ENCODE measurements at regions not wholly inside any gene's neighbourhood (a gene's known extent, or its start where the extent isn't known, plus 50 kb on each side); places are given as distances from the start of the nearest gene placed in this dataset.

DNA sequence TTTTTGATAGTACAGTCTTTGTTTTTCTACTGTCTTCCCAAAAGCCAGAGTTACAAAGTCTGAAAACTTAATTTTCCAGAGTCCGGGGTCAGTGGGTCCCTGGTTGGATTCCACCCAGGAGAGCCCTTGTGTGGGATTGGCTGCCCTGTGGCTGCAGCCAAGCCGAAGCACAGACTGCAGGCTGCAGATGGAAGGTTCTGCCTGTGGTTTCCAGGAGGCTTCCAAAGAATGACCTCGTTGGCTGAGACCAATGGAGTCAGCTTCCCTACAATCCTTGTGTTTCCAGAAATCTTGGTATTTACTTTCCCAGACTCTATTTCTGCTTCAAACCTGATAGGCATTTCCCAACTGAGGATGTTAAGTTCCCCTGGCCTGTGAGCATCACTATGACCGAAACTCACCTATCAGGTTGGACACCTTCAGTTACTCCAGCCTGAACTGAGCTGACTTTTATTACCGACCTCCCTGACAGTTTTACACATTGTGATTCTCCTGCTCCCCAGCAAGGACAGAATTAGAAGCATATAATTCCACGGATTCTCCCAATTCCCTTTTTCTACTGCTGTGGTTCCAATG, 117.5 kb upstream of the CCDC68 start:
- Histone ChIP-seq H3K4me3 (ENCODE audit: low read length) (no peak overlapping the region), H3K36me3 (ENCODE audit: control insufficient read depth, insufficient read depth, low read length, severe bottlenecking) (no peaks in the 10 kb centered on the region), H3K27me3 (replicated peaks; ENCODE audit: control insufficient read depth, insufficient read depth, low read length) (peaks cover 4% of the 10 kb centered on the region), H3K9me3 (ENCODE audit: control insufficient read depth, low read length) (no peaks in the 10 kb centered on the region), H3K4me1 (ENCODE audit: control insufficient read depth, insufficient read depth, low read length) (no peaks in the 10 kb centered on the region), H3K9ac (ENCODE audit: low read length) (no peak overlapping the region)
- DNase-seq (ENCODE audit: low read depth) = no peak

DNA sequence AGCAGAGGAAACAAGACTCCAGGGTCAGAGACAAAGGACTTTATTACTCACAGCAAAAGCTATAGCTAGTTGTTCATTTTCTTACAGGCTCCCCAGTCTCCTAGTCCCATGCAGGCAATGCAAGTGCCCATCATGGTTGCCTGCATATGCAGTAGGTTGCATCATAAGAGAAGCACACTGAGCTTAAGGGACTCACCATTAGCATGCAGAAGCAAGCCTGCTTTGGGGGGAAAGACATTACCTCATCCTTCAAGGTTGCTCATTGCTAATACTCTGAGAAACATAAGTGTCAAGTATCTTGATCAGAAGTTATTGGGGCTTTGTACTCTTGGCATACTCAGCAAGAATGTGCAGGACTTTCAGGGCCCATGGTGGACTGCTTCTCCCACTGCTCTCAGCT, 114.6 kb upstream of the CCDC68 start:
- H3K9ac ChIP-seq (ENCODE audit: low read length) = no peak overlapping the region
- H3K27me3 ChIP-seq (replicated peaks; ENCODE audit: control insufficient read depth, insufficient read depth, low read length) = peaks cover 4% of the 10 kb centered on the region
- no peak overlapping the region for H3K4me3 ChIP-seq (ENCODE audit: low read length)
- H3K36me3 ChIP-seq (ENCODE audit: control insufficient read depth, insufficient read depth, low read length, severe bottlenecking) = no peaks in the 10 kb centered on the region
- DNase-seq (ENCODE audit: low read depth) = no peak
- H3K4me1 ChIP-seq (ENCODE audit: control insufficient read depth, insufficient read depth, low read length) = no peaks in the 10 kb centered on the region
- no peaks in the 10 kb centered on the region for H3K9me3 ChIP-seq (ENCODE audit: control insufficient read depth, low read length)

DNA sequence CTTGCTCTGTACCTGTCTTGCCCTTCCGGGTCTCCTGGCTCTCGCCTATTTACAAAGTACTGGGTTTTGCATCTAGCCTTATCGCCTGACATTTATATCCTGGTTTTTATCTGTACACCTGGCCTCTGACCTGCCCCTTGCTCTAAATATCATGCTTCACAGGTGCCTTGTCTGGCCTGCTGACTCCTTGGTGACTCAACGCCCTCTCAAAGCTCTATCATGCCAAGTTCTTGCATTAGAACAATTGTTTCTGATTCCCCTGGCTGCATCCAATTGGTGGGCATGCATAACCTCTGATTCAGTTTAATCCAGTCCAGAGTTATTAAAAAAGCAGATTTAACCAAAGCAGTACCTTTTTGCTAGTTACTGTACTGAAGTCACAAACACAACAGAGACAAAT, 113.9 kb upstream of the CCDC68 start:
- no peaks in the 10 kb centered on the region for H3K4me1 ChIP-seq (ENCODE audit: control insufficient read depth, insufficient read depth, low read length)
- no peaks in the 10 kb centered on the region for H3K9me3 ChIP-seq (ENCODE audit: control insufficient read depth, low read length)
- peaks cover 4% of the 10 kb centered on the region for H3K27me3 ChIP-seq (replicated peaks; ENCODE audit: control insufficient read depth, insufficient read depth, low read length)
- no peak overlapping the region for H3K9ac ChIP-seq (ENCODE audit: low read length)
- H3K4me3 ChIP-seq (ENCODE audit: low read length) = no peak overlapping the region
- H3K36me3 ChIP-seq (ENCODE audit: control insufficient read depth, insufficient read depth, low read length, severe bottlenecking) = no peaks in the 10 kb centered on the region
- no peak for DNase-seq (ENCODE audit: low read depth)

DNA sequence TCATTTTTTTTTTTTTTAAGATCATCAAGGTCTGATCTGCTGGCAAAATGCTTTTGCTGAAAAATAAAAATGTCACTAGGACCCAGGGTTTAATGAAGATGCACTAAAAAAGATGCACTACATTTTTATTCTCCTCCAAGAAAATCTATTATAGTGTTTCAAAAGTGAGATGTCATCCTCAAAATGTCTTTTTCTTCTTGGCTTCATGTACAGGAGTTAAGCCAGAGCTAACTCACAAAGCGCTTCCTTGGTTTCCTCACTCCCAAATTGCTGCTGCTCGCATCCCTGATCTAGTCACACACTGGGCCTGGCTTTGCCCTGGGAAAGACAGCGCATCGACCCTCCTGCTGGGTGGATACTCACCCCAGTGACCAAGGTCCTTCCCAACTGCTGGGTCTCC, 113.4 kb upstream of the CCDC68 start:
- H3K4me3 ChIP-seq (ENCODE audit: low read length) = no peak overlapping the region
- H3K9me3 ChIP-seq (ENCODE audit: control insufficient read depth, low read length) = no peaks in the 10 kb centered on the region
- no peaks in the 10 kb centered on the region for H3K4me1 ChIP-seq (ENCODE audit: control insufficient read depth, insufficient read depth, low read length)
- H3K36me3 ChIP-seq (ENCODE audit: control insufficient read depth, insufficient read depth, low read length, severe bottlenecking) = no peaks in the 10 kb centered on the region
- H3K27me3 ChIP-seq (replicated peaks; ENCODE audit: control insufficient read depth, insufficient read depth, low read length) = peaks cover 4% of the 10 kb centered on the region
- H3K9ac ChIP-seq (ENCODE audit: low read length) = no peak overlapping the region
- no peak for DNase-seq (ENCODE audit: low read depth)

DNA sequence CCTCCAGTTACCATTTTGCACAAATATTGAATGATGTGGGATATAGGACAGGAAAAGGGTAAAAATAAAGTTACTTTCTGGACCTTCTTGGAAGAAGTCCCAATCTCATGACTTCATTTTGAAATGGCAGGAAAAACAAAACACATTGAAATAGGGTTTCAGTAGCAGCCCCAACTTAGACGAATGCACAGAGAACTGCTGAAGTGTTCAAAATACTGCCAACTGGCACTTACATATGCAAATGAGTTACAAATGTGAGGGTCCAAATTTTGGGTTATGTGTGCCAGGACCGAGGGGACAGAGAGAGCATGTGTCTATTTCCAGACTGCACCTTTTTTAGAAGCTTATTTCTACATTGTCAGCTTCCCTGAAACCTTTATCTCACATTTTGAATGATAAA, 112.9 kb upstream of the CCDC68 start:
- Histone ChIP-seq H3K4me3 (ENCODE audit: low read length) (no peak overlapping the region), H3K9me3 (ENCODE audit: control insufficient read depth, low read length) (no peaks in the 10 kb centered on the region), H3K27me3 (replicated peaks; ENCODE audit: control insufficient read depth, insufficient read depth, low read length) (peaks cover 4% of the 10 kb centered on the region), H3K36me3 (ENCODE audit: control insufficient read depth, insufficient read depth, low read length, severe bottlenecking) (no peaks in the 10 kb centered on the region), H3K4me1 (ENCODE audit: control insufficient read depth, insufficient read depth, low read length) (no peaks in the 10 kb centered on the region), H3K9ac (ENCODE audit: low read length) (no peak overlapping the region)
- DNase-seq (ENCODE audit: low read depth) = no peak

DNA sequence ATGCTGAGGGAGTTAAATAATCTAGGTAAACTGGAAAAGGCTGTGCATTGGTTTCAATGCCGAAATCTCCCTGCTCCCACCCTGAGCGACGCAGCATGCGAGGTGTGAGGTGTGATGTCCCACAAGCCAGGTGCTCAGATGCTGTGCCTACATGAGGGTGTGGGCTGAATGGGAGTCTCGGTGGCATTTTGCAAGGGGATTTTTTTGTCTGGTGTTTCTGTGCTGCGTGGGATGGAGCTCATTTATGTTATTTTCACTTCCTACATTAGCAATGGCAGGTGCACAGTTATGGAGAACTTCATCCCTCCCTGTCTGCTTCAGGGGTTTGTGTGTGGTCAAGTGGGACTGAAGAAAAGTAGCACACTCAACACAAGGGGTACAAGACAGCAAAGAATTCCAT, 110.2 kb upstream of the CCDC68 start:
- no peak overlapping the region for H3K9ac ChIP-seq (ENCODE audit: low read length)
- H3K27me3 ChIP-seq (replicated peaks; ENCODE audit: control insufficient read depth, insufficient read depth, low read length) = peaks cover 4% of the 10 kb centered on the region

DNA sequence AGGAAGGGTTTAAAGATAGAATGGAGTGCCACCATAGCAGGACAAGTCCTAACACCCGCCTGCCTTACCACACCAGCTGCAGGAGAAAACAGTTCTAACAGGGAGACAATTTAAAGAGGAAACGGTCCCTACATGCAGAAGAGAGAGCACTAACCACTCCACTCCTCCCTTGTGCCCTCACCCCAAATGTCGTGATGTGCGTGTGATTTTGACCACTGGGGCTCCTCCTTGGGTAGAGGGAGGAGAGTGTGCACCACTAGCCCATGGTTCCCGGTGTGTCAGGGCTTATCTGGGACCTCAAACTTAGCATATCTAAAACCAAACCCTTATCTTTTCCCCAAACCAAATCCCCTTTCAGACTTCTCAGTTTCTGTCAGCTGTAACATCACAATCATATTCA, 105.5 kb upstream of the CCDC68 start:
- no peak overlapping the region for H3K4me3 ChIP-seq (ENCODE audit: low read length)
- no peaks in the 10 kb centered on the region for H3K36me3 ChIP-seq (ENCODE audit: control insufficient read depth, insufficient read depth, low read length, severe bottlenecking)
- H3K9ac ChIP-seq (ENCODE audit: low read length) = no peak overlapping the region
- H3K9me3 ChIP-seq (ENCODE audit: control insufficient read depth, low read length) = no peaks in the 10 kb centered on the region
- DNase-seq (ENCODE audit: low read depth) = no peak
- no peaks in the 10 kb centered on the region for H3K27me3 ChIP-seq (replicated peaks; ENCODE audit: control insufficient read depth, insufficient read depth, low read length)
- H3K4me1 ChIP-seq (ENCODE audit: control insufficient read depth, insufficient read depth, low read length) = no peaks in the 10 kb centered on the region

More for the DNA sequence above, 110.2 kb upstream of the CCDC68 start:
- DNase-seq (ENCODE audit: low read depth) = no peak
- Histone ChIP-seq H3K4me3 (ENCODE audit: low read length) (no peak overlapping the region), H3K9me3 (ENCODE audit: control insufficient read depth, low read length) (no peaks in the 10 kb centered on the region), H3K4me1 (ENCODE audit: control insufficient read depth, insufficient read depth, low read length) (no peaks in the 10 kb centered on the region), H3K36me3 (ENCODE audit: control insufficient read depth, insufficient read depth, low read length, severe bottlenecking) (no peaks in the 10 kb centered on the region)

DNA sequence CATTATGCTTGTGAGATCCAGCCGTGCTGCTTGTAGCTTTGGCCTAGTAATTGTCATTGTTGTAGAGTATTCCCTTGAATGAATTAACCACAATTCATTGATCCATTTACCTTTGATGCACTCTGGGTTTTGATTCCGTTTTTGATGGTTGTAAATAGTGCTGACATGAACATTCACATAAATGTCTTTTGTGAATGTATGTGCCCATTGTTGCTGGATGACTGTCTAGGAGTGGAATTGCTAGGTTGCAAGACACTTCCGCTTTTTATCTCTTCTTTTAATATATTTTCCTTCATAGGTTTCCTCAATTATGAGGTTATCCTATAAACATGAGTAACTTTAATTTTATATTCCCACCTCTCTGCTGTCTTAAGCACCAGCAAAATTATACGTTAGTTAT, 104.8 kb upstream of the CCDC68 start:
- Histone ChIP-seq H3K9ac (ENCODE audit: low read length) (no peak overlapping the region), H3K9me3 (ENCODE audit: control insufficient read depth, low read length) (no peaks in the 10 kb centered on the region), H3K4me1 (ENCODE audit: control insufficient read depth, insufficient read depth, low read length) (no peaks in the 10 kb centered on the region), H3K4me3 (ENCODE audit: low read length) (no peak overlapping the region), H3K36me3 (ENCODE audit: control insufficient read depth, insufficient read depth, low read length, severe bottlenecking) (no peaks in the 10 kb centered on the region), H3K27me3 (replicated peaks; ENCODE audit: control insufficient read depth, insufficient read depth, low read length) (no peaks in the 10 kb centered on the region)
- no peak for DNase-seq (ENCODE audit: low read depth)

DNA sequence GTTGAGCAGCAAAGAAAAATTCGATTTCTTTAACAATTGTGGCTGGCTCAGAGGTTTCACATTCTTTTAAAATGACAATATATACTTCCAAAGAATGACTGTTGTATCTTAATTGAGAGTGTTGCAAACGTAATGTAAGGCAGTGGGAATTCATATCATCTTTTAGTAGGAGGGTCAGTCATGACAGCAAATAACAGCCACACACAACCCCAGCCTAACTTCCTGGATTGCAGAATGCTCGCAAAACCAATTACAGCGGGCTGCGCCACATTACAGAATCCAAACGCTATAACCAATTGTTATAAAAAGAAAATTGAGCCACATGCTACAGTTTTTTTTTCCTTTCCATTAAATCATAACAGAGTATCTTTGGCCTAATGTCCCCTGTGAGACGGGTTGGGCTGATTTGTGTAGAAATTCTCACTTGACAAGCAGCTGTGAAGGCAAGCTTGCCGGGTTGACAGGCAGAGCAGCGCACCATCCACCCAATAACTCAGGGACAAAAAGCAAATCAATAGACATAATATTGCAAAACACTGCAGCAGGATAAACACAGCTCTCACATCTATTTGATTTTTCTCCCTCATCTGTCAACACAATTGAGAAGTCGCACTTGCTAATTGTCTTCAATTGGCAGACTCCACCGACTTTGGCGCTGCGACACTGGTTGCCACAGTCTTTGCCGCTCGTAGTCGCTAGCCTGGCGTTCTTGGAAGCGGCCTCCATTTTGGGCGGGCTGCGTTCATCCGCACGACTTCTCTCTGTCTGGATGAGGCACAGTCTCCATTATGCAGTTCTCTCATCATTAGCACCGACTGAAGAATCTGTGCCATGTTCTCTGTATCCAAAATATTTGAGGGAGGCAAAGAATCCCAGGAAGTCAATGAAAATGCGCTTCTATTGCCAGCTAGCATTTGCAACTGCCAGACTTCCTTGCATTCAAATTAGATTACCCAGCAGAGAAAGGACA, 95.0 kb upstream of the CCDC68 start:
- Histone ChIP-seq H3K9me3 (ENCODE audit: control insufficient read depth, low read length) (no peaks in the 10 kb centered on the region), H3K27me3 (replicated peaks; ENCODE audit: control insufficient read depth, insufficient read depth, low read length) (no peaks in the 10 kb centered on the region), H3K36me3 (ENCODE audit: control insufficient read depth, insufficient read depth, low read length, severe bottlenecking) (no peaks in the 10 kb centered on the region), H3K4me3 (ENCODE audit: low read length) (no peak overlapping the region), H3K4me1 (ENCODE audit: control insufficient read depth, insufficient read depth, low read length) (peaks cover 4% of the 10 kb centered on the region), H3K9ac (ENCODE audit: low read length) (no peak overlapping the region)
- DNase-seq (ENCODE audit: low read depth) = peak; percentile 13

DNA sequence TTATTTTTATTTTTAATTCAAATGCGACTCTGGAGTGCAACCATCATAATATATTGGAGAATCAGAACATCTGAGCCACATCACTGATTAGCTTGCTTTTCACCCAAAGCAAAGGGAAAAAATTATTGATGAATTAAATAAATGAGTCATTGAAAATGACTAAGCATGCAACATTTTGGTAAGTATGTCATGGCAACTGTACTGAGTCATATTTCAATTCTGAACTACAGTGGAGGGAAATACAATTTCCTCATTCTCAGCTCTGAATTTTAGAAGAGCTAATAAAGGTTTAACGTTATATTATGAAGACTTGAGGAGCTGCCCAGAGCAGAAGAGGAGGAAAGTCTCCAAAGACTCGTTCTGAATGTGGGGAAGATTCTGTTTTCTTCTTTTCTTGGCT, 89.6 kb upstream of the CCDC68 start:
- DNase-seq (ENCODE audit: low read depth) = peak; percentile 11
- H3K4me3 ChIP-seq (ENCODE audit: low read length) = no peak overlapping the region
- H3K27me3 ChIP-seq (replicated peaks; ENCODE audit: control insufficient read depth, insufficient read depth, low read length) = no peaks in the 10 kb centered on the region
- no peak overlapping the region for H3K9ac ChIP-seq (ENCODE audit: low read length)
- H3K4me1 ChIP-seq (ENCODE audit: control insufficient read depth, insufficient read depth, low read length) = no peaks in the 10 kb centered on the region
- H3K36me3 ChIP-seq (ENCODE audit: control insufficient read depth, insufficient read depth, low read length, severe bottlenecking) = no peaks in the 10 kb centered on the region
- H3K9me3 ChIP-seq (ENCODE audit: control insufficient read depth, low read length) = no peaks in the 10 kb centered on the region

DNA sequence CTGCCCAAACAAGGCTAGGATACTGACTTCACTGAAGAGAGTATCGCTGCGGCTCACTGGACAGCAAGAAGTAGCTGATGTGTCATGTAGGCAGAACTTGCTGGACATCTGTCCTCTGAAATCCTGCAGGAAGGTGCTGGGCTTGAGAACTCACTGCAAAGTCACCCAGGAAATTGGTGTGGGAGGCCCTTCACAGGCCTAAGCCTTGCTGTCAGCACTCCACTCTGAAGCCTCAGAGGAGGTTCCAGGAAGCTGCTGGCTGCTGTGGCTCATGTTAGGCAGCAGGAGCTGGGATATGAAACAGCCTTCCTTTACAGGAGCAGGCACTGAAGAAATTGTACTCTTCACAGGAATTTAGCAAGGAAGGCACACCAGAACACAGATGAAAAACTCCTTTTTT, 88.3 kb upstream of the CCDC68 start:
- no peak overlapping the region for H3K9ac ChIP-seq (ENCODE audit: low read length)
- no peaks in the 10 kb centered on the region for H3K36me3 ChIP-seq (ENCODE audit: control insufficient read depth, insufficient read depth, low read length, severe bottlenecking)
- DNase-seq (ENCODE audit: low read depth) = no peak
- no peak overlapping the region for H3K4me3 ChIP-seq (ENCODE audit: low read length)
- no peaks in the 10 kb centered on the region for H3K27me3 ChIP-seq (replicated peaks; ENCODE audit: control insufficient read depth, insufficient read depth, low read length)
- H3K9me3 ChIP-seq (ENCODE audit: control insufficient read depth, low read length) = no peaks in the 10 kb centered on the region
- no peaks in the 10 kb centered on the region for H3K4me1 ChIP-seq (ENCODE audit: control insufficient read depth, insufficient read depth, low read length)

All from adipocyte (in vitro differentiated cells).